ENCODE measurements at regions not wholly inside any gene's neighbourhood (a gene's known extent, or its start where the extent isn't known, plus 50 kb on each side); places are given as distances from the start of the nearest gene placed in this dataset.

DNA sequence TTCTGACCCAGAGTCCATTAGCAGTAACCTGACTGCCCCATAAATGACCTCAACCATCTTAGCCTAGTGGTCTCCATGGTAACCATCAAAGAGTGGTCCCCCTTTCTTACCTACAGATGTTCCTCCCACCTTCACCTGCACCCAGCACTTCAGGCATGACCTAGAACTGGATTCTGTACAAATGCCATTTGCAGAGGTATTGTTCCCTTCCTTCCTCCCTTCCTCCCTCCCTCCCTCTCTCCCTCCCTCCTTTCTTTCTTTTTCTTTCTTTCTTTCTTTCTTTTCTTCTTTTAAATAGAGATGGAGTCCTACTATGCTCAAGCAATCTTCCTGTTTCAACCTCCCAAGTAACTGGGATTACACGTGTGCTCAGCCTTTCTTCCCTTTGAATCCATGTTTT lies 114.6 kb upstream of the SLC1A4 start:
- no peak overlapping the region for H3K27ac ChIP-seq
- H3K4me3 ChIP-seq, result no peak overlapping the region
- H3K9me3 ChIP-seq, result no peaks in the 10 kb centered on the region
- H3K36me3 ChIP-seq, result no peaks in the 10 kb centered on the region
- no peak for TF ChIP-seq POLR2A (IDR thresholded peaks at IDR 0.05)
- TF ChIP-seq, protein P1, sequence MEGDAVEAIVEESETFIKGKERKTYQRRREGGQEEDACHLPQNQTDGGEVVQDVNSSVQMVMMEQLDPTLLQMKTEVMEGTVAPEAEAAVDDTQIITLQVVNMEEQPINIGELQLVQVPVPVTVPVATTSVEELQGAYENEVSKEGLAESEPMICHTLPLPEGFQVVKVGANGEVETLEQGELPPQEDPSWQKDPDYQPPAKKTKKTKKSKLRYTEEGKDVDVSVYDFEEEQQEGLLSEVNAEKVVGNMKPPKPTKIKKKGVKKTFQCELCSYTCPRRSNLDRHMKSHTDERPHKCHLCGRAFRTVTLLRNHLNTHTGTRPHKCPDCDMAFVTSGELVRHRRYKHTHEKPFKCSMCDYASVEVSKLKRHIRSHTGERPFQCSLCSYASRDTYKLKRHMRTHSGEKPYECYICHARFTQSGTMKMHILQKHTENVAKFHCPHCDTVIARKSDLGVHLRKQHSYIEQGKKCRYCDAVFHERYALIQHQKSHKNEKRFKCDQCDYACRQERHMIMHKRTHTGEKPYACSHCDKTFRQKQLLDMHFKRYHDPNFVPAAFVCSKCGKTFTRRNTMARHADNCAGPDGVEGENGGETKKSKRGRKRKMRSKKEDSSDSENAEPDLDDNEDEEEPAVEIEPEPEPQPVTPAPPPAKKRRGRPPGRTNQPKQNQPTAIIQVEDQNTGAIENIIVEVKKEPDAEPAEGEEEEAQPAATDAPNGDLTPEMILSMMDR (IDR thresholded peaks at IDR 0.05), result no peak
- TF ChIP-seq POLR2AphosphoS5 (IDR thresholded peaks at IDR 0.05), result no peak
- intact Hi-C loops (cut with DNase I), result no loop called here
- no peaks in the 10 kb centered on the region for H3K4me1 ChIP-seq (replicated peaks)
- 90% methylated on average over 1 of the region's 1 CpG for WGBS
- DNase-seq (ENCODE audit: low spot score), result no peak
- H3K27me3 ChIP-seq (replicated peaks; ENCODE audit: insufficient read depth), result no peaks in the 10 kb centered on the region

- intact Hi-C loops (cut with DNase I), result no loop called here
- Histone ChIP-seq H3K36me3 (no peaks in the 10 kb centered on the region), H3K4me1 (replicated peaks) (no peaks in the 10 kb centered on the region), H3K9me3 (no peaks in the 10 kb centered on the region), H3K27ac (no peak overlapping the region), H3K4me3 (no peak overlapping the region), H3K27me3 (replicated peaks; ENCODE audit: insufficient read depth) (no peaks in the 10 kb centered on the region)
- no peak for DNase-seq (ENCODE audit: low spot score)
- 69% methylated on average over 2 of the region's 2 CpGs for WGBS
- TF ChIP-seq, protein P1 (IDR thresholded peaks at IDR 0.05), result no peak
- TF ChIP-seq POLR2AphosphoS5 (IDR thresholded peaks at IDR 0.05), result no peak
Observed at GRCh38 chr2:64875368-64875767, 113.8 kb upstream of the SLC1A4 start.

DNA sequence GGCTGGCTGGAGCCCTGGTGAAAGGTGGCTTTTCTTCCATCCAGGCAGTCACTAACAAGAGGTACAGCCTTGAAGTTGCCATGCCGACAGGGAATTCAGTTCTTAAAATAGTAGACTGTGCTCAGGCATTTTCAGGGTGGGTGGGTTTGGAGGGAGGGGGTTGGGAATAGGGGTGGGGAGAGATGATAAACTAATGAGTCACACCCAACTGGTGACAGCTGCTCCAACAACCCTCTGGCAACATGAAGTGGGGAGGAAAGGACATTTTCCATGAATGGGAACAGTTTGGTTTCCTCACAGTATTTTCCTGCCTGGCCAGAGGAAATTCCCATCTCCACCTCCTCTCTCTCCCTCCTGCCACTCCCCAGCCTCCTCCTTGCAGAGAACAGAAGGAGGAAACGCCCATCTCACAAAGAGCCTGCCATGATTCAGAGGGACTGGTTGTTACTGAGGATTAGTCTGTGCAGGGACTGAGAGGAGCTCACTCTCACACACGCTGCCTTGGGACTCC lies 113.0 kb upstream of the SLC1A4 start:
- TF ChIP-seq POLR2A (IDR thresholded peaks at IDR 0.05) (no peak), POLR2AphosphoS5 (IDR thresholded peaks at IDR 0.05) (no peak)
- TF ChIP-seq, protein P1 (IDR thresholded peaks at IDR 0.05), result no peak
- Histone ChIP-seq H3K27me3 (replicated peaks; ENCODE audit: insufficient read depth) (no peaks in the 10 kb centered on the region), H3K4me3 (no peak overlapping the region), H3K27ac (no peak overlapping the region), H3K9me3 (no peaks in the 10 kb centered on the region), H3K36me3 (no peaks in the 10 kb centered on the region), H3K4me1 (replicated peaks) (no peaks in the 10 kb centered on the region)
- WGBS, result 29% methylated on average over 3 of the region's 3 CpGs
- no peak for DNase-seq (ENCODE audit: low spot score)
- intact Hi-C loops (cut with DNase I), result no loop called here

GRCh38 chr2:64879745-64880144 lies 109.5 kb upstream of the SLC1A4 start:
- no peaks in the 10 kb centered on the region for H3K4me1 ChIP-seq (replicated peaks)
- TF ChIP-seq POLR2AphosphoS5 (IDR thresholded peaks at IDR 0.05) (no peak), POLR2A (IDR thresholded peaks at IDR 0.05) (no peak)
- TF ChIP-seq, protein P1 (IDR thresholded peaks at IDR 0.05), result no peak
- intact Hi-C loops (cut with DNase I), result no loop called here
- 90% methylated on average over 5 of the region's 5 CpGs for WGBS
- H3K9me3 ChIP-seq, result no peaks in the 10 kb centered on the region
- H3K4me3 ChIP-seq, result no peak overlapping the region
- no peak for DNase-seq (ENCODE audit: low spot score)
- no peak overlapping the region for H3K27ac ChIP-seq
- no peaks in the 10 kb centered on the region for H3K27me3 ChIP-seq (replicated peaks; ENCODE audit: insufficient read depth)
- H3K36me3 ChIP-seq, result no peaks in the 10 kb centered on the region

- Histone ChIP-seq H3K36me3 (no peaks in the 10 kb centered on the region), H3K9me3 (no peaks in the 10 kb centered on the region), H3K4me3 (no peak overlapping the region), H3K27me3 (replicated peaks; ENCODE audit: insufficient read depth) (no peaks in the 10 kb centered on the region), H3K27ac (no peak overlapping the region), H3K4me1 (replicated peaks) (no peaks in the 10 kb centered on the region)
- intact Hi-C loops (cut with DNase I), result no loop called here
- WGBS, result 83% methylated on average over 12 of the region's 12 CpGs
- DNase-seq (ENCODE audit: low spot score), result no peak
- TF ChIP-seq POLR2AphosphoS5 (IDR thresholded peaks at IDR 0.05) (no peak), POLR2A (IDR thresholded peaks at IDR 0.05) (no peak)
- TF ChIP-seq, protein P1 (IDR thresholded peaks at IDR 0.05), result no peak
Observed at GRCh38 chr2:64880193-64880951, 108.8 kb upstream of the SLC1A4 start.
